H1 (cell line): ENCODE measurements at regions not wholly inside any gene's neighbourhood (a gene's known extent, or its start where the extent isn't known, plus 50 kb on each side); places are given as distances from the start of the nearest gene placed in this dataset.

Experiments used
- CTCF ChIA-PET: fragments of 300-600 bp; sonication (Branson Sonifier 250); formaldehyde crosslinking; loops from one replicate; lab custom pipeline; 2021; ENCODE audit not compliant: partially characterized antibody; lab: Charles Lee
- POLR2A ChIA-PET: fragments of 300-600 bp; sonication (Branson Sonifier 250); formaldehyde crosslinking; loops from one replicate; lab custom pipeline; 2021; ENCODE audit warnings: inconsistent platforms; ENCODE audit not compliant: partially characterized antibody; lab: Charles Lee
- DNase-seq, 2 experiments: peaks; one replicate each; pipeline versions ENCODE4 v3.0.0 to v3.0.0-alpha.2; 2010 to 2022; ENCODE audit warnings: low spot score in 2 of 2, low read depth in 1 of 2, mixed read lengths in 1 of 2
- FAIRE-seq: peaks from 2 replicates; lab custom pipeline; 2011; peaks lifted over from hg19 to GRCh38; lab: Jason Lieb, UNC
- H2AFZ ChIP-seq: 2 replicates; pipeline ENCODE4 v1.8.1; 2012; ENCODE audit warnings: low read length, inconsistent platforms
- H2AK5ac ChIP-seq: 2 replicates; pipeline ENCODE4 v1.6.1; 2013; ENCODE audit warnings: low read depth, low read length
- H2BK120ac ChIP-seq: replicated peaks from 2 replicates; pipeline ENCODE3; 2013; ENCODE audit warnings: low read depth, low read length, inconsistent platforms
- H2BK12ac ChIP-seq: 2 replicates; pipeline ENCODE4 v1.6.1; 2013; ENCODE audit warnings: low read depth, low read length
- H2BK15ac ChIP-seq: 2 replicates; pipeline ENCODE4 v1.6.1; 2013; ENCODE audit warnings: low read length
- H2BK20ac ChIP-seq: 2 replicates; pipeline ENCODE4 v1.6.1; 2013; ENCODE audit warnings: low read length
- H2BK5ac ChIP-seq: 2 replicates; pipeline ENCODE4 v1.6.1; 2013; ENCODE audit warnings: low read depth, low read length
- H3K14ac ChIP-seq: 2 replicates; pipeline ENCODE4 v1.6.1; 2013; ENCODE audit warnings: inconsistent platforms; ENCODE audit not compliant: insufficient read length
- H3K18ac ChIP-seq: 2 replicates; pipeline ENCODE4 v1.6.1; 2013; ENCODE audit warnings: low read length; ENCODE audit errors: extremely low read depth
- H3K23ac ChIP-seq: 2 replicates; pipeline ENCODE4 v1.6.1; 2013; ENCODE audit warnings: inconsistent platforms; ENCODE audit not compliant: insufficient read length
- H3K23me2 ChIP-seq: 2 replicates; pipeline ENCODE4 v1.6.1; 2013; ENCODE audit warnings: low read depth, low read length
- H3K27ac ChIP-seq: 2 replicates; pipeline ENCODE4 v1.6.1; 2011; ENCODE audit warnings: low read depth, low read length, inconsistent platforms
- H3K27me3 ChIP-seq, 4 experiments: replicated peaks in 1 of 4; 1 replicate in 1 of 4; 2 replicates in 3 of 4; pipeline versions ENCODE4 v1.6.1 to v1.8.1; 2011 to 2013; ENCODE audit warnings: low read length in 3 of 4, mild to moderate bottlenecking in 3 of 4, inconsistent platforms in 2 of 4, mixed read lengths in 2 of 4, moderate library complexity in 1 of 4; ENCODE audit not compliant: control insufficient read depth in 3 of 4, insufficient read depth in 3 of 4; ENCODE audit errors: extremely low read depth in 1 of 4
- H3K36me3 ChIP-seq, 4 experiments: 2 replicates each; pipeline versions ENCODE4 v1.6.1 to v1.8.1; 2011 to 2013; ENCODE audit warnings: mild to moderate bottlenecking in 4 of 4, low read length in 3 of 4, moderate library complexity in 2 of 4, control low read depth in 1 of 4, inconsistent platforms in 1 of 4; ENCODE audit not compliant: insufficient read depth in 4 of 4, control insufficient read depth in 2 of 4
- H3K4ac ChIP-seq: replicated peaks from 2 replicates; pipeline ENCODE3; 2013; ENCODE audit warnings: low read length, low read depth, mixed read lengths, inconsistent platforms; ENCODE audit not compliant: insufficient read length
- H3K4me1 ChIP-seq, 4 experiments: replicated peaks in 1 of 4; 1 replicate in 1 of 4; 2 replicates in 3 of 4; pipeline versions ENCODE4 v1.6.1 to v1.8.1; 2011 to 2013; ENCODE audit warnings: low read length in 3 of 4, inconsistent platforms in 2 of 4, mixed read lengths in 1 of 4; ENCODE audit not compliant: insufficient read depth in 4 of 4, control insufficient read depth in 3 of 4
- H3K4me2 ChIP-seq, 2 experiments: 2 replicates each; pipeline versions ENCODE4 v1.6.1 to v1.8.1; 2011 to 2013; ENCODE audit warnings: low read depth in 2 of 2, low read length in 2 of 2, control low read depth in 1 of 2, inconsistent platforms in 1 of 2, mild to moderate bottlenecking in 1 of 2; ENCODE audit not compliant: insufficient read depth in 1 of 2
- H3K4me3 ChIP-seq, 4 experiments: fragments of 200-600, 300-600 bp in 1 of 4; sonication (generic), shearing (Covaris generic), sonication (Bioruptor Twin) in 1 of 4; 2 replicates each; pipeline versions ENCODE4 v1.5.1 to v1.8.1; 2011 to 2016; ENCODE audit warnings: low read length in 4 of 4, low read depth in 3 of 4, control low read depth in 2 of 4, inconsistent platforms in 2 of 4, mild to moderate bottlenecking in 2 of 4, mixed read lengths in 1 of 4, moderate library complexity in 1 of 4; ENCODE audit not compliant: insufficient read depth in 2 of 4; ENCODE audit errors: extremely low read depth in 1 of 4
- H3K56ac ChIP-seq: replicated peaks from 2 replicates; pipeline ENCODE3; 2013; ENCODE audit warnings: low read depth, mild to moderate bottlenecking, mixed read lengths, low read length, inconsistent platforms; ENCODE audit not compliant: insufficient read length
- H3K79me1 ChIP-seq: 2 replicates; pipeline ENCODE4 v1.6.1; 2013; ENCODE audit warnings: low read depth, low read length, control low read depth
- H3K79me2 ChIP-seq, 2 experiments: 2 replicates each; pipeline versions ENCODE4 v1.6.1 to v1.8.1; 2012 to 2013; ENCODE audit warnings: low read length in 2 of 2, mild to moderate bottlenecking in 2 of 2, inconsistent platforms in 1 of 2; ENCODE audit not compliant: insufficient read depth in 2 of 2, control insufficient read depth in 1 of 2
- H3K9ac ChIP-seq, 4 experiments: replicated peaks in 1 of 4; 1 replicate in 1 of 4; 2 replicates in 3 of 4; pipeline versions ENCODE4 v1.6.1 to v1.8.1; 2011 to 2013; ENCODE audit warnings: low read depth in 3 of 4, low read length in 3 of 4, control low read depth in 2 of 4, mild to moderate bottlenecking in 2 of 4, moderate library complexity in 2 of 4, inconsistent platforms in 1 of 4; ENCODE audit errors: extremely low read depth in 1 of 4
- H3K9me3 ChIP-seq, 2 experiments: 2 replicates each; pipeline versions ENCODE4 v1.6.1 to v1.8.1; 2012 to 2013; ENCODE audit warnings: mild to moderate bottlenecking in 2 of 2, moderate library complexity in 2 of 2, control low read depth in 1 of 2, inconsistent platforms in 1 of 2, low read depth in 1 of 2, low read length in 1 of 2, mixed read lengths in 1 of 2; ENCODE audit not compliant: insufficient read depth in 2 of 2
- H4K20me1 ChIP-seq, 2 experiments: replicated peaks in 1 of 2; 2 replicates each; pipeline versions ENCODE3 to v1.8.1; 2011 to 2013; ENCODE audit warnings: inconsistent platforms in 2 of 2, low read length in 2 of 2, mild to moderate bottlenecking in 1 of 2; ENCODE audit not compliant: insufficient read depth in 2 of 2, control insufficient read depth in 1 of 2
- H4K5ac ChIP-seq: 2 replicates; pipeline ENCODE4 v1.6.1; 2013; ENCODE audit warnings: low read length, low read depth, mixed read lengths, inconsistent platforms; ENCODE audit not compliant: insufficient read length
- H4K8ac ChIP-seq: 2 replicates; pipeline ENCODE4 v1.8.0; 2013; ENCODE audit warnings: mild to moderate bottlenecking, moderate library complexity, low read length, inconsistent platforms; ENCODE audit not compliant: insufficient read depth; ENCODE audit errors: extremely low read depth
- H4K91ac ChIP-seq: replicated peaks from 2 replicates; pipeline ENCODE3; 2013; ENCODE audit warnings: low read length, mixed read lengths, inconsistent platforms; ENCODE audit not compliant: insufficient read length
- GTF2F1 ChIP-seq: IDR thresholded peaks from 2 replicates; pipeline ENCODE4 v1.6.1; 2012; ENCODE audit warnings: low read depth, low read length, improper control_type of control experiment, borderline replicate concordance
- SP2 ChIP-seq: IDR thresholded peaks from 2 replicates; pipeline ENCODE4 v1.6.1; 2012; ENCODE audit warnings: mild to moderate bottlenecking, low read length, inconsistent platforms
- SP4 ChIP-seq: IDR thresholded peaks from 2 replicates; pipeline ENCODE4 v1.6.1; 2012; ENCODE audit warnings: low read length, inconsistent platforms
- WGBS, 2 experiments: shearing (Covaris generic) in 1 of 2; methylation state at CpG; one replicate each; pipeline versions ENCODE4 v1.1.6 to v1.1.7; 2013 to 2015; ENCODE audit warnings: low lambda C conversion rate in 2 of 2, mixed read lengths in 2 of 2, inconsistent platforms in 1 of 2, low coverage in 1 of 2, missing lambda C conversion rate in 1 of 2; ENCODE audit not compliant: insufficient replicate concordance in 2 of 2, insufficient coverage in 1 of 2, insufficient read length in 1 of 2; ENCODE audit errors: extremely low coverage in 1 of 2, missing lambda C conversion rate in 1 of 2; 5-methylcytosine and 5-hydroxymethylcytosine counted together

DNA sequence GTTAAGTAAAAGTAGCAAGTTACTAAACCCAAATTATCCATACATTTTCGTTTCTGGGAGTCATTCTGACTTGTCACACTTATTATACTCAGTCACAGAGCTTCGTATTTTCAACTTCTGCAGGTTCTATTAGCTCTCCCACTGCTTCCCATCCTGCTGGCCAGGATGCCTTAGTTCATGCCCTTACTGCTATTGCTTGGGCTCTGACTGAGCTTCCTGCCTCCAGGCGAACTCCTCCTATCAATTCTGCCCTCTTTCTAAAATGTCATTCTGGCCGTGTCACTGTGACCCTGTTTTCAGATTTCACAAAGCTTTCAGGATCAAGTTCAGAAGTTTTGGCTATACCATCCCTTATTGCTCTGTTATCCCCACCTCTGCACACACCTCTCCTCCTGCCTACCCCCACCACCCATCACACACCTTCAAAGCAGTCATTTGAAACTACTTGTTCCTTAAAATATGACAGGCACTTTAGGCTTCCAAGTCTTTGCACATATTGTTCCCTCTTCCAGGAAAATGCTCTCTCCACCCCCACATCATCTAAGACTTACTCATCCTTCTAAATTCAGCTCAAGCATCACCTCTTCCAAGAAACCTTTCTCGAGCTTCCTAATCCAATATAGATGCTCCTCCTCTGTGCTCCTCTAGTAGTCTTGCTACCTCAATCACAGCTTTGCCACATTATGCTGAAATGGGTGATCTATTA lies 278.0 kb downstream of the BRINP2 start:
- Histone ChIP-seq H4K91ac (no peak overlapping the region), H2AFZ (no peak overlapping the region), H4K5ac (no peak overlapping the region), H3K23ac (no peak overlapping the region), H3K9me3 (no peaks in the 10 kb centered on the region), H2BK15ac (no peak overlapping the region), H3K79me2 (no peaks in the 10 kb centered on the region), H2AK5ac (no peak overlapping the region), H3K27ac (no peak overlapping the region), H4K20me1 (no peaks in the 10 kb centered on the region), H3K4ac (no peak overlapping the region), H2BK120ac (no peak overlapping the region), H3K56ac (no peak overlapping the region), H3K4me2 (no peak overlapping the region), H3K36me3 (no peaks in the 10 kb centered on the region), H3K27me3 (peaks cover 0 to 1% (median 0%) of the 10 kb centered on the region in 4 experiments; a peak in 1 of 7 replicates), H3K18ac (no peak overlapping the region), H3K9ac (no peak overlapping the region), H2BK5ac (no peak overlapping the region), H3K14ac (no peak overlapping the region), H2BK20ac (no peak overlapping the region), H3K79me1 (no peaks in the 10 kb centered on the region), H4K8ac (no peak overlapping the region), H2BK12ac (no peak overlapping the region), H3K4me3 (no peak overlapping the region), H3K23me2 (no peaks in the 10 kb centered on the region), H3K4me1 (no peaks in the 10 kb centered on the region; a peak in 1 of 7 replicates)
- WGBS, 2 experiments: 93% methylated on average over 5 of the region's 5 CpGs; no CpG with 5 or more reads in 1 of the 2 experiments
- DNase-seq (no peak), FAIRE-seq (no peak)
- TF ChIP-seq SP4 (no peak), GTF2F1 (no peak), SP2 (no peak)
- ChIA-PET POLR2A (no interaction called here), CTCF (interaction anchor here (1.2 to 2.0 kb wide), 5 partner anchors 12 to 336 kb away, joined by 3 to 6 read pairs (median 5); no protein-coding TSS in a partner anchor)
